GM18520 (cell line): ENCODE measurements at regions not wholly inside any gene's neighbourhood (a gene's known extent, or its start where the extent isn't known, plus 50 kb on each side); places are given as distances from the start of the nearest gene placed in this dataset.
"Not testable (repeated sequence)": the region's sequence is repeated elsewhere in the genome, so short reads cannot be mapped to it uniquely, and the experiment has no call there.

Experiments
- ATAC-seq: cut with Tn5 transposase; IDR thresholded peaks from one replicate; pipeline ENCODE4 v1.9.1; 2021; ENCODE audit not compliant: unreplicated experiment

GRCh38 chr3:144957398-144958101 is 985.9 kb downstream of the DIPK2A start:
- no peak for ATAC-seq

GRCh38 chr3:144963810-144964209 is 992.2 kb downstream of the DIPK2A start:
- ATAC-seq = no peak

DNA sequence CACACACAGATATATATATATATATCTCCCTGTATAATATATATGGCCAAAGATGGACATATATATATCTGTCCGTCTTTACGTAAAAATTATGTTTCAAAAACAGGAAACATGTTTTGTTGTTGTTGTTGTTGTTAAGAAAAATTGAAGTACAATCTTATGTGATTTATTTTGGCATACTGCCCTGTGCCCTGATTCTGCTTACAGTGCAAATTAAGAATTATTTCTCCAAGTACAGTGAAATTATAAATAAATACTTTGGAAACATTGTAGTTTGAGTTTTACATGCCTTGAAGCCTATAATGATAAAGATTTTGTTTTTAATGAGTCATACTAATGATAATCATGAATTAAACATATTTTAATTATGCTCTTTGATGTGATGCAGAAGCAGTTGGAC is 994.9 kb downstream of the DIPK2A start:
- no peak for ATAC-seq

- no peak for ATAC-seq
Observed at GRCh38 chr3:144968750-144969350, 997.2 kb downstream of the DIPK2A start.

DNA sequence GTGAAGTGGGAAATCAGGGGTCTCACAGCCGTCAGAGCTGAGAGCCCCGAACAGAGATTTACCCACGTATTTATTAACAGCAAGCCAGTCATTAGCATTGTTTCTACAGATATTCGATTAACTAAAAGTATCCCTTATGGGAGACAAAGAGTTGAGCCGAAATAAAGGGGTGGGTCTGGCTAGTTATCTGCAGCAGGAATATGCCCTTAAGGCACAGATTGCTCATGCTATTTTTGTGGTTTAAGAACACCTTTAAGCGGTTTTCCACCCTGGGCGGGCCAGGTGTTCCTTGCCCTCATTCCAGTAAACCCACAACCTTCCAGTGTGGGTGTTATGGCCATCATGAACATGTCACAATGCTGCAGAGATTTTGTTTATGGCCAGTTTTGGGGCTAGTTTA is 1012.9 kb downstream of the DIPK2A start:
- not testable (repeated sequence) for ATAC-seq

DNA sequence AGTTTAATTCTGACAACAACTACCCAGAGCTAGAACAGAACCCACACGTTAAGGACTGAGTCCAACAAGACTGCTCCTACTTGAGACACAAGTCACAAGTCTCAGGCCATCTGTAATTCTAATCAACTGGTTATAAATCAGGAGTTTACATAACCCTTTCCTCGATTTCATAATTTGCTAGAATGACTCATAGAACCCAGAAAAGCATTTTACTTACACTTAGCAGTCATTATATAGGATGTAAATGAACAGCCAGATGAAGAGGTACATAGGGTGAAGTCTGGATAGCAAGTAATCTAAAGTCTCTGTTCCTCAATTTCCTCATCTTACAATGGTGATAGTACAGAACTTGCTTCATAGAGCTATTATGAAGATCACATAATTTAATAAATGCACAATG is 1018.2 kb downstream of the DIPK2A start:
- ATAC-seq = no peak

GRCh38 chr3:144995856-144996255 is 1024.2 kb downstream of the DIPK2A start:
- no peak for ATAC-seq

DNA sequence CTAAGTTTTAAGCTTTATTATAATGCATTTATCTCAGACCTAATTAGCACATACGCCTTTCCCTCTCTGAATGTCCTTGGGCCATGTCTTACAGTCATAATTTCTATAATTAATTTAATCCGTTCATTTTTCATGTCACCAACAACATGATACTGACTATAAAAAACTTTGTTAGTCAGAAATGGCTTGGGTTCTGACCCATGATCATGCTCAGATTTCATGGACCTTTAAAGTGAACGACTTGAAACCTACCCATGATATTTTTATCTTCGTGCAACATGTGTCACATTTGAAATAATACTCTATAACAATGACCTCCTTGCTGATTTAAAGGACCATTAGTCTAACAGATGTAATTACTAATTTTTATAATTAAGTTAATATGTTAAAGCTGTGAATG is 1033.8 kb downstream of the DIPK2A start:
- no peak for ATAC-seq

- ATAC-seq = no peak
Observed at GRCh38 chr3:145006271-145006670, 1034.6 kb downstream of the DIPK2A start.

- no peak for ATAC-seq
Observed at GRCh38 chr3:145013931-145014330, 1042.3 kb downstream of the DIPK2A start.

DNA sequence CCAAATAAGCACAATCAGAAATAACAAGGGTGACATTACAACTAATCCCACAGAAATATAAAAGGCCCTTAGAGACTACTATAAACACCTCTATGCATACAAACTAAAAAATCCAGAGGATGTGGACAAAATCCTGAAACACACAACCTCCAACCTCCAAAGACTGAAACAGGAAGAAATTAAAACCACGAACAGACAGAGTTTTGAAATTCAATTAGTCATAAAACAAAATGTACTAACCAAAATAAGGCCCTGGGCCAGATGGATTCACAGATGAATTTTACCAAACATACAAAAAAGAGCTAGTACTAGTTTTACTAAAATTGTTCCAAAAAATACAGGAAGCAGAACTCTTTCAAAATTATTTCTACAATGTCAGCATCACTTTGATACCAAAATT is 1043.6 kb downstream of the DIPK2A start:
- no peak for ATAC-seq

- no peak for ATAC-seq
Observed at GRCh38 chr3:145017959-145018358, 1046.3 kb downstream of the DIPK2A start.

GRCh38 chr3:145022447-145022846 is 1050.8 kb downstream of the DIPK2A start:
- ATAC-seq = no peak

DNA sequence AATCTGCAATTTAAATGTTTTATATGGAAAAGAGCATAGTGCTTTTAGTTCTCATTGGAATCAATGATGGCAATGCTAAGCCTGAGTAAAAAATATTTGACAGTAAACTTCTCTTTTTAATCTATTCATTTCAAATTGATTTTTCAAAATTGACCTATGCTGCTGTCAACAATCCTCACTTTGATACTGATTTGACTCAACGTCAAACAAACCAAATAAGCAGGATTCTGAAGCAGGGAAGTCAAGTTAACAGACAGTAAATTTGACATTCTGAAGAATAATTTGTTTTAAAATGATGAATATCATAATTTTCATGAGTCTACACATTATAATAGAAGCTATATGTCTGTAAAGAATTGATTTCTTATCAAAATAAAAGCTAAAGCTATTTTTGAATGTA is 1053.1 kb downstream of the DIPK2A start:
- ATAC-seq = no peak

- not testable (repeated sequence) for ATAC-seq
Observed at GRCh38 chr3:145027186-145027585, 1055.6 kb downstream of the DIPK2A start.

- ATAC-seq = no peak
Observed at GRCh38 chr3:145032791-145033190, 1061.2 kb downstream of the DIPK2A start.

GRCh38 chr3:145035682-145036081 is 1064.1 kb downstream of the DIPK2A start:
- ATAC-seq = no peak

DNA sequence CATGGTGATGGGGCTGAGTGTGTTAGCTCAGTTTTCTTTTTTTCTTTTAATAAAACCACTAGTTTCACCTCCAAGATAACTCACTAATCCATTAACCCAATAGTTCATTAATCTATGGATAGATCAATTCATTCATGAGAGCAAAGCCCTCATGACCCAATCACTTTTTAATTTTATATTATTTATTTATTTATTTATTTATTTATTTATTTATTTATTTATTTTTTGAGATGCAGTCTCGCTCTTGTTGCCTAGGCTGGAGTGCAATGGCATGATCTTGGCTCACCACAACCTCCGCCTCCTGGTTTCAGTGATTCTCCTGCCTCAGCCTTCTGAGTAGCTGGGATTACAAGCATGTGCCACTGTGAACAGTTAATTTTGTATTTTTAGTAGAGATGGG is 1082.4 kb downstream of the DIPK2A start:
- not testable (repeated sequence) for ATAC-seq

GRCh38 chr3:145055375-145056076 is 1083.9 kb downstream of the DIPK2A start:
- no peak for ATAC-seq

DNA sequence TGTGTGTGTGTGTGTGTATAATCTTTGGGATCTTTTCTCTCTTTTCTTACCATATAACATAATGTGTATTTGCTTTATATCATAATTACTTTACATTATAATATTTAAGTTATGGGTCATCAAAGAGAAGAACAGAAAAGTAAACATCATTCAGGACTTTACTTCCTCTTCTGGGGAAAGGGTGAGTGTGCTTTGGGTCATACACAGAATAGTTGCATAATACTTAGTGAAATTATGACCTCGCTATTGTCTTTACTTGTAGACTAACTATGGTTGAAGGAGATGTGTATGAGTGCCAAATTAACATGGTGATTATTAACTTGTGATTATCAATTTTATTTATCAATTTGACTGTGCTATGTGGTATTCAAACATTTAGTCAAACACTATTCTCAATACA is 1086.9 kb downstream of the DIPK2A start:
- ATAC-seq = no peak

GRCh38 chr3:145063616-145064015 is 1092.0 kb downstream of the DIPK2A start:
- no peak for ATAC-seq

GRCh38 chr3:145070795-145071194 is 1090.2 kb downstream of the PLOD2 start:
- ATAC-seq = no peak
